H1 (cell line): ENCODE measurements at regions not wholly inside any gene's neighbourhood (a gene's known extent, or its start where the extent isn't known, plus 50 kb on each side); places are given as distances from the start of the nearest gene placed in this dataset.

ENCODE experiments used
- CTCF ChIA-PET: fragments of 300-600 bp; sonication (Branson Sonifier 250); formaldehyde crosslinking; loops from one replicate; lab custom pipeline; 2021; ENCODE audit not compliant: partially characterized antibody; lab: Charles Lee
- POLR2A ChIA-PET: fragments of 300-600 bp; sonication (Branson Sonifier 250); formaldehyde crosslinking; loops from one replicate; lab custom pipeline; 2021; ENCODE audit warnings: inconsistent platforms; ENCODE audit not compliant: partially characterized antibody; lab: Charles Lee
- DNase-seq, 2 experiments: peaks; one replicate each; pipeline versions ENCODE4 v3.0.0 to v3.0.0-alpha.2; 2010 to 2022; ENCODE audit warnings: low spot score in 2 of 2, low read depth in 1 of 2, mixed read lengths in 1 of 2
- FAIRE-seq: peaks from 2 replicates; lab custom pipeline; 2011; peaks lifted over from hg19 to GRCh38; lab: Jason Lieb, UNC
- H2AFZ ChIP-seq: 2 replicates; pipeline ENCODE4 v1.8.1; 2012; ENCODE audit warnings: low read length, inconsistent platforms
- H2AK5ac ChIP-seq: 2 replicates; pipeline ENCODE4 v1.6.1; 2013; ENCODE audit warnings: low read depth, low read length
- H2BK120ac ChIP-seq: replicated peaks from 2 replicates; pipeline ENCODE3; 2013; ENCODE audit warnings: low read depth, low read length, inconsistent platforms
- H2BK12ac ChIP-seq: 2 replicates; pipeline ENCODE4 v1.6.1; 2013; ENCODE audit warnings: low read depth, low read length
- H2BK15ac ChIP-seq: 2 replicates; pipeline ENCODE4 v1.6.1; 2013; ENCODE audit warnings: low read length
- H2BK20ac ChIP-seq: 2 replicates; pipeline ENCODE4 v1.6.1; 2013; ENCODE audit warnings: low read length
- H2BK5ac ChIP-seq: 2 replicates; pipeline ENCODE4 v1.6.1; 2013; ENCODE audit warnings: low read depth, low read length
- H3K14ac ChIP-seq: 2 replicates; pipeline ENCODE4 v1.6.1; 2013; ENCODE audit warnings: inconsistent platforms; ENCODE audit not compliant: insufficient read length
- H3K18ac ChIP-seq: 2 replicates; pipeline ENCODE4 v1.6.1; 2013; ENCODE audit warnings: low read length; ENCODE audit errors: extremely low read depth
- H3K23ac ChIP-seq: 2 replicates; pipeline ENCODE4 v1.6.1; 2013; ENCODE audit warnings: inconsistent platforms; ENCODE audit not compliant: insufficient read length
- H3K23me2 ChIP-seq: 2 replicates; pipeline ENCODE4 v1.6.1; 2013; ENCODE audit warnings: low read depth, low read length
- H3K27ac ChIP-seq: 2 replicates; pipeline ENCODE4 v1.6.1; 2011; ENCODE audit warnings: low read depth, low read length, inconsistent platforms
- H3K27me3 ChIP-seq, 4 experiments: replicated peaks in 1 of 4; 1 replicate in 1 of 4; 2 replicates in 3 of 4; pipeline versions ENCODE4 v1.6.1 to v1.8.1; 2011 to 2013; ENCODE audit warnings: low read length in 3 of 4, mild to moderate bottlenecking in 3 of 4, inconsistent platforms in 2 of 4, mixed read lengths in 2 of 4, moderate library complexity in 1 of 4; ENCODE audit not compliant: control insufficient read depth in 3 of 4, insufficient read depth in 3 of 4; ENCODE audit errors: extremely low read depth in 1 of 4
- H3K36me3 ChIP-seq, 4 experiments: 2 replicates each; pipeline versions ENCODE4 v1.6.1 to v1.8.1; 2011 to 2013; ENCODE audit warnings: mild to moderate bottlenecking in 4 of 4, low read length in 3 of 4, moderate library complexity in 2 of 4, control low read depth in 1 of 4, inconsistent platforms in 1 of 4; ENCODE audit not compliant: insufficient read depth in 4 of 4, control insufficient read depth in 2 of 4
- H3K4ac ChIP-seq: replicated peaks from 2 replicates; pipeline ENCODE3; 2013; ENCODE audit warnings: low read length, low read depth, mixed read lengths, inconsistent platforms; ENCODE audit not compliant: insufficient read length
- H3K4me1 ChIP-seq, 4 experiments: replicated peaks in 1 of 4; 1 replicate in 1 of 4; 2 replicates in 3 of 4; pipeline versions ENCODE4 v1.6.1 to v1.8.1; 2011 to 2013; ENCODE audit warnings: low read length in 3 of 4, inconsistent platforms in 2 of 4, mixed read lengths in 1 of 4; ENCODE audit not compliant: insufficient read depth in 4 of 4, control insufficient read depth in 3 of 4
- H3K4me2 ChIP-seq, 2 experiments: 2 replicates each; pipeline versions ENCODE4 v1.6.1 to v1.8.1; 2011 to 2013; ENCODE audit warnings: low read depth in 2 of 2, low read length in 2 of 2, control low read depth in 1 of 2, inconsistent platforms in 1 of 2, mild to moderate bottlenecking in 1 of 2; ENCODE audit not compliant: insufficient read depth in 1 of 2
- H3K4me3 ChIP-seq, 4 experiments: fragments of 200-600, 300-600 bp in 1 of 4; sonication (generic), shearing (Covaris generic), sonication (Bioruptor Twin) in 1 of 4; 2 replicates each; pipeline versions ENCODE4 v1.5.1 to v1.8.1; 2011 to 2016; ENCODE audit warnings: low read length in 4 of 4, low read depth in 3 of 4, control low read depth in 2 of 4, inconsistent platforms in 2 of 4, mild to moderate bottlenecking in 2 of 4, mixed read lengths in 1 of 4, moderate library complexity in 1 of 4; ENCODE audit not compliant: insufficient read depth in 2 of 4; ENCODE audit errors: extremely low read depth in 1 of 4
- H3K56ac ChIP-seq: replicated peaks from 2 replicates; pipeline ENCODE3; 2013; ENCODE audit warnings: low read depth, mild to moderate bottlenecking, mixed read lengths, low read length, inconsistent platforms; ENCODE audit not compliant: insufficient read length
- H3K79me1 ChIP-seq: 2 replicates; pipeline ENCODE4 v1.6.1; 2013; ENCODE audit warnings: low read depth, low read length, control low read depth
- H3K79me2 ChIP-seq, 2 experiments: 2 replicates each; pipeline versions ENCODE4 v1.6.1 to v1.8.1; 2012 to 2013; ENCODE audit warnings: low read length in 2 of 2, mild to moderate bottlenecking in 2 of 2, inconsistent platforms in 1 of 2; ENCODE audit not compliant: insufficient read depth in 2 of 2, control insufficient read depth in 1 of 2
- H3K9ac ChIP-seq, 4 experiments: replicated peaks in 1 of 4; 1 replicate in 1 of 4; 2 replicates in 3 of 4; pipeline versions ENCODE4 v1.6.1 to v1.8.1; 2011 to 2013; ENCODE audit warnings: low read depth in 3 of 4, low read length in 3 of 4, control low read depth in 2 of 4, mild to moderate bottlenecking in 2 of 4, moderate library complexity in 2 of 4, inconsistent platforms in 1 of 4; ENCODE audit errors: extremely low read depth in 1 of 4
- H3K9me3 ChIP-seq, 2 experiments: 2 replicates each; pipeline versions ENCODE4 v1.6.1 to v1.8.1; 2012 to 2013; ENCODE audit warnings: mild to moderate bottlenecking in 2 of 2, moderate library complexity in 2 of 2, control low read depth in 1 of 2, inconsistent platforms in 1 of 2, low read depth in 1 of 2, low read length in 1 of 2, mixed read lengths in 1 of 2; ENCODE audit not compliant: insufficient read depth in 2 of 2
- H4K20me1 ChIP-seq, 2 experiments: replicated peaks in 1 of 2; 2 replicates each; pipeline versions ENCODE3 to v1.8.1; 2011 to 2013; ENCODE audit warnings: inconsistent platforms in 2 of 2, low read length in 2 of 2, mild to moderate bottlenecking in 1 of 2; ENCODE audit not compliant: insufficient read depth in 2 of 2, control insufficient read depth in 1 of 2
- H4K5ac ChIP-seq: 2 replicates; pipeline ENCODE4 v1.6.1; 2013; ENCODE audit warnings: low read length, low read depth, mixed read lengths, inconsistent platforms; ENCODE audit not compliant: insufficient read length
- H4K8ac ChIP-seq: 2 replicates; pipeline ENCODE4 v1.8.0; 2013; ENCODE audit warnings: mild to moderate bottlenecking, moderate library complexity, low read length, inconsistent platforms; ENCODE audit not compliant: insufficient read depth; ENCODE audit errors: extremely low read depth
- H4K91ac ChIP-seq: replicated peaks from 2 replicates; pipeline ENCODE3; 2013; ENCODE audit warnings: low read length, mixed read lengths, inconsistent platforms; ENCODE audit not compliant: insufficient read length
- GABPA ChIP-seq: IDR thresholded peaks from 2 replicates; pipeline ENCODE4 v1.6.1; 2011; ENCODE audit warnings: mild to moderate bottlenecking, low read length, moderate library complexity, borderline replicate concordance; ENCODE audit not compliant: insufficient read depth
- HDAC6 ChIP-seq: IDR thresholded peaks from one replicate; pipeline ENCODE4 v1.7.1; 2012; ENCODE audit warnings: low read depth, mild to moderate bottlenecking, inconsistent platforms, low read length, moderate library complexity
- KDM1A ChIP-seq: fragments of 200-600, 300-600 bp; sonication (generic); IDR thresholded peaks from 2 replicates; pipeline ENCODE4 v1.7.1; 2016; ENCODE audit warnings: mild to moderate bottlenecking, low read length, borderline replicate concordance
- NANOG ChIP-seq: IDR thresholded peaks from 2 replicates; pipeline ENCODE4 v1.6.1; 2011; ENCODE audit warnings: low read length, low read depth, mild to moderate bottlenecking, inconsistent platforms; ENCODE audit not compliant: insufficient read depth, poor library complexity, severe bottlenecking
- RFX5 ChIP-seq: IDR thresholded peaks from 2 replicates; pipeline ENCODE4 v1.6.1; 2011; ENCODE audit warnings: low read depth, low read length, improper control_type of control experiment, borderline replicate concordance
- SRF ChIP-seq: IDR thresholded peaks from 2 replicates; pipeline ENCODE4 v1.6.1; 2011; ENCODE audit warnings: mild to moderate bottlenecking, low read depth, low read length, moderate library complexity
- TAF7 ChIP-seq: optimal IDR thresholded peaks from 2 replicates; pipeline ENCODE3; 2011; ENCODE audit warnings: low read depth, mild to moderate bottlenecking, inconsistent platforms, low read length, moderate library complexity, borderline replicate concordance
- WGBS, 2 experiments: shearing (Covaris generic) in 1 of 2; methylation state at CpG; one replicate each; pipeline versions ENCODE4 v1.1.6 to v1.1.7; 2013 to 2015; ENCODE audit warnings: low lambda C conversion rate in 2 of 2, mixed read lengths in 2 of 2, inconsistent platforms in 1 of 2, low coverage in 1 of 2, missing lambda C conversion rate in 1 of 2; ENCODE audit not compliant: insufficient replicate concordance in 2 of 2, insufficient coverage in 1 of 2, insufficient read length in 1 of 2; ENCODE audit errors: extremely low coverage in 1 of 2, missing lambda C conversion rate in 1 of 2; 5-methylcytosine and 5-hydroxymethylcytosine counted together

DNA sequence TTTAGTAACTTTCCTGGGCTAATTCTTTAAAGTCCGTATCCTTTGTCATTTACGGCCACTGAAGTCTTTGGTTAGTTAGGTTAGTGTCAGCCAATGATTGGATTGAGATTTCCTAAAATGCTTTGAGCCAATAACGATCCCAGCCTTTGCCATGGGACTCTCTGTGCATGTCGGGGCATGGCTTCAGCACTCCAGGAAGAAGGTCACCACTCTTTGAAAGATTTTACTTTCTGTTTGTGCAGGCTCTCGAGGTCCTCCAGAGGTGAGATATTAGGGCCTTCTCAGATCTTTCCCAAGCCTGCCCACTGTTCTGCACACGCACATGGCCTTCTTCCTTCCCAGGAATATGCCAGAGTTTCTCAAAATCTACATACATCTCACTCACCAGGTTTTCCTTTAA, 153.7 kb upstream of the ARGLU1 start:
- Histone ChIP-seq H2AK5ac (no peak overlapping the region), H3K9ac (no peak overlapping the region), H2BK15ac (no peak overlapping the region), H2AFZ (no peak overlapping the region), H3K27ac (no peak overlapping the region), H2BK120ac (no peak overlapping the region), H3K14ac (no peak overlapping the region), H3K27me3 (no peaks in the 10 kb centered on the region), H4K8ac (no peak overlapping the region), H4K5ac (no peak overlapping the region), H2BK12ac (no peak overlapping the region), H3K4me2 (no peak overlapping the region), H3K4me1 (peaks cover 0 to 3% (median 0%) of the 10 kb centered on the region in 4 experiments; a peak in 1 of 7 replicates), H2BK20ac (no peak overlapping the region), H3K79me1 (no peaks in the 10 kb centered on the region), H3K4me3 (no peak overlapping the region), H3K56ac (no peak overlapping the region), H3K36me3 (no peaks in the 10 kb centered on the region), H3K23me2 (no peaks in the 10 kb centered on the region), H3K23ac (no peak overlapping the region), H3K4ac (no peak overlapping the region), H3K18ac (no peak overlapping the region)
- POLR2A ChIA-PET = no interaction called here
- CTCF ChIA-PET = interaction anchor here (0.9 kb wide), 1 partner anchor 41 kb away, joined by 3 read pairs; no protein-coding TSS in a partner anchor
- 88% methylated on average over 6 of the region's 6 CpGs; no CpG with 5 or more reads in 1 of the 2 experiments for WGBS, 2 experiments
- no peak for DNase-seq
- TF ChIP-seq GABPA (no peak), TAF7 (no peak), SRF (no peak), NANOG (no peak), HDAC6 (no peak), KDM1A (no peak), RFX5 (no peak)
- TF ChIP-seq, all 59 proteins: peak for 0
- no peak overlapping the region for H2BK5ac ChIP-seq
- H4K91ac ChIP-seq = no peak overlapping the region
- no peaks in the 10 kb centered on the region for H3K79me2 ChIP-seq
- no peaks in the 10 kb centered on the region for H3K9me3 ChIP-seq
- FAIRE-seq = no peak
- H4K20me1 ChIP-seq = no peaks in the 10 kb centered on the region
